SW480 (cell line): ENCODE measurements at regions not wholly inside any gene's neighbourhood (a gene's known extent, or its start where the extent isn't known, plus 50 kb on each side); places are given as distances from the start of the nearest gene placed in this dataset.
"Not testable (repeated sequence)": the region's sequence is repeated elsewhere in the genome, so short reads cannot be mapped to it uniquely, and the experiment has no call there.

Experiments used
- DNase-seq: peaks from one replicate; pipeline ENCODE4 v3.0.0-alpha.2; 2016; ENCODE audit warnings: low spot score

DNA sequence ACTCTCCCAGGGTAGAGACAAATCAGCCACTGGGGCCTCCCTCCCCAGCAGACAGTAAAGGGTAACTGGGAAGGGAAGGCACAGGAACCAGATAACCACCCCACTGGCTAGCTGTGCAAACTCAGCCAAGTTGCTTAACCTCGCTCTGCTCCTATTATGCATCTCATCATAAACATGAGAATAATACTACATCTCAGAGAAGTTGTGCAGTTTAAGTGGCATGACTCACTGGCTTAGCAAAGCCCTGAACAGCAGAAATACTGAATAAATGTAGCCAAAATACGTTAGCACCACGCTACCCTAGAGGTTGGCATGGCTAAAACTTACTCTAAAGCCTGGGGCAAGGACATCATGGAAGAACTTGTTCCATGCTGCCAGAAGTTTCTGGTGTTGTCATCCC is 128.1 kb upstream of the ANK3 start:
- no peak for DNase-seq

GRCh38 chr10:60513281-60513680 is 123.6 kb upstream of the ANK3 start:
- DNase-seq: no peak

GRCh38 chr10:60511477-60512229 is 122.0 kb upstream of the ANK3 start:
- DNase-seq: no peak

DNA sequence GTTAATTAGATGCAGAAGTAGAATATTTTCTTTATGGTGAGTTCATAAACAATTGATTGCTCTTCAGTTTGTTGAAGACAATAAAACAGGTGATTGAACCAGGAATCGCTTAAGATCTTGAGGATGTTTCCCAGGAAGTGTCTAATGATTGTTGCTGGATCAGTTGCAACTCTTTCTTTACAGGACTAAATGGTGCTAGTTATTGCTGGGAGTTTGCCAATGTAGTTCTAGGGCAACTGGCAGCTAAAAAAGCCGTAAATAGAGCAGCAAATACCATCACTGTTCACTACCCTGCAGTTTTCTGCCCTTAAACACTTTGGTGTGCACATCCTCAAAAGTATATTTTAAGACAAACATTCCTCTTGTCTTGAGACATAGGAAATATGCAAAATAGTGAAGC is 119.2 kb upstream of the ANK3 start:
- no peak for DNase-seq

GRCh38 chr10:60508037-60508436 is 118.4 kb upstream of the ANK3 start:
- no peak for DNase-seq

- DNase-seq: no peak
These were observed 112.9 kb upstream of the ANK3 start for GRCh38 chr10:60502621-60503020.

GRCh38 chr10:60498985-60499384 is 109.3 kb upstream of the ANK3 start:
- no peak for DNase-seq

DNA sequence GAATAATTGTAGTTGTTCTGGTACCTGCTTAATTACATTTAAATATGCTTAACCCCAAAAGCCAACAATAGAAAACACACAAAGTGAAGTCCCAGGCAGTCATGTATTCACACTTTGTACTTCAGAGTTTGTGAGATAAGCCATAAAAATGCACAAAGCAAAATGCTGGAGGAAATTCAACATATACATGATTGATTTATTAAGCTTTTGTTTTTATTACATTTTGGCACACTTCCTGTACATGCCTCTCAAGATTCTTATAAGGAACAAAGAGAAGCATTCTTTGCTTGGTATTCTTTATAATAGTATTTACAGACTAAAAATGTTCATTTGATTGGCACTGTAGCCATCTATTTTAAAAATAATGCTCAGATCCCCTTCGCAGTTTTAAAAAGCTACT is 107.7 kb upstream of the ANK3 start:
- DNase-seq: no peak

DNA sequence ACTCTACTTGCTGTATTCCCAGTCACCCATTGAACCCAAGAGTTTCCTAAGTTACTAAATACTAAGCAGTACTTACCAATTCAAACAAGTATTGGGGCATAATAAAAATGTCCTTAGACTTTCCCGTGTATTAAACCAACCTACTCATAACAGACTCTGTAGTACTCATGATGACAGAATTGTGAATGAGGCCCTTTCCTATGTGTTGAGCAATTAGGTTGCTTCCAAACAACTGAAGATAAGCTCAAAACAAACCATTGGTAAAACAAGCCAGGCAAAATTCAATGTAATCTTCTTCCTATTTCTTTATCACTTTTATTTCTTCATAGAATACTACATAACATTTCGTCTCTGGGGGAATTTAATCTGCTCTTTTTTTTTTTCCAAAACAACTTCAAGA is 106.5 kb upstream of the ANK3 start:
- DNase-seq: no peak

GRCh38 chr10:60495338-60496055 is 105.8 kb upstream of the ANK3 start:
- no peak for DNase-seq

- DNase-seq: no peak
These were observed 105.1 kb upstream of the ANK3 start for GRCh38 chr10:60494774-60495173.

DNA sequence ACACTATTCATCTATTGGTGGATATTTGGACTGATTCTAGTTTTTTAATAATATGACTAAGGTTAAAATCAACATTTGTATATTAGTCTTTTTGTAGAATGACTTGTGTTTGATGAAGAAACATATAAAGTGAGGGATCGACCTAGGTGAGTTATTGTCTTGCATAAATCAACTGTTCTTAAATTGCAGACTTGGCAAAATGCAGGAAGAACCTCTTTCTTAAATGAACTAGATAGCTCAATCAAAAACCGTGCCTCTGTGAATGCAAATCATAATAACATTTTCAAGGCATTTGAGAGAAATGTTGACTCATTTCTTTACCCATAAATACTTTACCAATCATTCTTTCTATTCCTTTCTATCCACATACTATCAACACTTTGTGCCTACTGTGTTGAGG is 101.5 kb upstream of the ANK3 start:
- no peak for DNase-seq

- DNase-seq: no peak
These were observed 100.3 kb upstream of the ANK3 start for GRCh38 chr10:60490013-60490412.

GRCh38 chr10:60488111-60488669 is 98.5 kb upstream of the ANK3 start:
- no peak for DNase-seq

GRCh38 chr10:60487543-60487942 is 97.9 kb upstream of the ANK3 start:
- DNase-seq: no peak

DNA sequence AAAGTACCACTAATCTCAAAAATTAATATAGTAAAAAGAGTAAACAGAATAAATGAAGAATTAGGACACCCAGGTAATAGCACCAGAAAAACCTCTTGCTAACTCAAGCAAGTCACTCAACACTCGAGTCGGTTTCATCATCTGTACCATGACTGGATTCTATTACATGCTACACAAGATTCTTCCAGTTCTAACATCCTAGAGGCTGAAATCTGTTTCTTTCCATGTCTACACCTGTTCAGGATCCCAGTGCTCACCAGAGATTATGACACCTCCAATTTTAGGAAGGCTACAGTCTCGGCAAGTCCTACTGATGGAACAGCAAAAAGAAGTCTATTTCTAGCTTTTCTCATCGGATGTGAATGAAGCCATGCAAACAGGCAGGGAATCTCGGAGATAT is 95.3 kb upstream of the ANK3 start:
- no peak for DNase-seq

- no peak for DNase-seq
These were observed 91.3 kb upstream of the ANK3 start for GRCh38 chr10:60480865-60481563.

- no peak for DNase-seq
These were observed 89.8 kb upstream of the ANK3 start for GRCh38 chr10:60479305-60480020.

DNA sequence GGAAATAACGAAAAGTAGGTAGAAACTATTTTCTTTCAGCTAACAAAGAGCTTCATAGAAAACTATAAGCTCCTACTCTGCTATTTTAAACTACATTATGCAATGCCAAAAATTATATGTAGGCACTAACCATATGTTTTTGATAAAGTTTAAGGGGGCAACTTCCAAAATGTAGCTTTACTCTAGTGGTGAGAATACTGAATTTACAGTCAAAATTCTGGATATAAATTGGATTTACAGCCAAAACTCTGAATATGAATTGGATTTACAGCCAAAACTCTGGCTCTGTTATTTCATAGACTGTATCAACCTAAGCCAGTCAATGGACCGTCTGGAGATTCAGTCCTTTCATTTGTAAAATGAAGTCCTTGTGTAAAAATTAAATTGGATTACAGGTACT is 86.8 kb upstream of the ANK3 start:
- no peak for DNase-seq

DNA sequence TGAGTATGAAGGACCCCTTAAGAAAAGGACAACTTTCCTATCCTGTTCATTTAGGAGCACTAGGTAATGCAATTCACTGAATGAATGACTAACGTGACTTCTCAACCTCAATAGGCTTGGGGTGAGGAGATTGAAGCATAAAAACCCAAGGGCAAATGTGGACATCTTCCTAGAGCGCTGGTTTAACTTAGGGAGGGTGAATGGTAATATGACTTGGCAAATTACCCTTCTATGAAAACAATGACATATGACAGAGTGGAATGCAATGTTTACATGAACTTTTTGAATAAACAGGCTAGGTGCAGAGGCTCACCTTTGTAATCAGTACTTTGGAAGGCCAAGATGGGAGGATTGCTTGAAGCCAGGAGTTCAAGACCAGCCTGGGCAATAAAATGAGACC is 83.9 kb upstream of the ANK3 start:
- peak; percentile 1 for DNase-seq

GRCh38 chr10:60470091-60470490 is 80.4 kb upstream of the ANK3 start:
- DNase-seq: no peak

GRCh38 chr10:60469147-60469546 is 79.5 kb upstream of the ANK3 start:
- DNase-seq: not testable (repeated sequence)
